AG04450 (cell line): ENCODE measurements at regions not wholly inside any gene's neighbourhood (a gene's known extent, or its start where the extent isn't known, plus 50 kb on each side); places are given as distances from the start of the nearest gene placed in this dataset.
"Not testable (repeated sequence)": the region's sequence is repeated elsewhere in the genome, so short reads cannot be mapped to it uniquely, and the experiment has no call there.

Source experiments
- CTCF ChIA-PET: fragments of 300-600, 350-600 bp; formaldehyde crosslinking; extraction: SDS; loops from one replicate; lab custom pipeline; 2022; ENCODE audit warnings: antibody characterized with exemption, inconsistent platforms; lab: Charles Lee
- POLR2A ChIA-PET: fragments of 350-600 bp; formaldehyde crosslinking; extraction: SDS; loops from one replicate; lab custom pipeline; 2021; ENCODE audit warnings: antibody characterized with exemption, inconsistent platforms; lab: Yijun Ruan, JAX
- DNase-seq: peaks from one replicate; pipeline ENCODE4 v3.0.0-alpha.2; 2011; ENCODE audit warnings: low read depth, low spot score
- H3K27ac ChIP-seq: one replicate; pipeline ENCODE4 v1.5.1; 2012; ENCODE audit warnings: low read depth, low read length, control low read depth
- H3K27me3 ChIP-seq: one replicate; pipeline ENCODE4 v1.6.0; 2012; ENCODE audit warnings: low read length; ENCODE audit not compliant: control insufficient read depth, insufficient read depth
- H3K4me3 ChIP-seq: 2 replicates; pipeline ENCODE4 v1.5.1; 2011; ENCODE audit warnings: mild to moderate bottlenecking, low read depth, low read length, control low read depth
- H3K9me3 ChIP-seq: 2 replicates; pipeline ENCODE4 v1.5.1; 2012; ENCODE audit warnings: low read length; ENCODE audit not compliant: control insufficient read depth, insufficient read depth
- TF ChIP-seq, protein P1 (sequence below): IDR thresholded peaks from 2 replicates; pipeline ENCODE4 v1.5.1; 2011; ENCODE audit warnings: low read depth, low read length, control low read depth, inconsistent platforms

DNA sequence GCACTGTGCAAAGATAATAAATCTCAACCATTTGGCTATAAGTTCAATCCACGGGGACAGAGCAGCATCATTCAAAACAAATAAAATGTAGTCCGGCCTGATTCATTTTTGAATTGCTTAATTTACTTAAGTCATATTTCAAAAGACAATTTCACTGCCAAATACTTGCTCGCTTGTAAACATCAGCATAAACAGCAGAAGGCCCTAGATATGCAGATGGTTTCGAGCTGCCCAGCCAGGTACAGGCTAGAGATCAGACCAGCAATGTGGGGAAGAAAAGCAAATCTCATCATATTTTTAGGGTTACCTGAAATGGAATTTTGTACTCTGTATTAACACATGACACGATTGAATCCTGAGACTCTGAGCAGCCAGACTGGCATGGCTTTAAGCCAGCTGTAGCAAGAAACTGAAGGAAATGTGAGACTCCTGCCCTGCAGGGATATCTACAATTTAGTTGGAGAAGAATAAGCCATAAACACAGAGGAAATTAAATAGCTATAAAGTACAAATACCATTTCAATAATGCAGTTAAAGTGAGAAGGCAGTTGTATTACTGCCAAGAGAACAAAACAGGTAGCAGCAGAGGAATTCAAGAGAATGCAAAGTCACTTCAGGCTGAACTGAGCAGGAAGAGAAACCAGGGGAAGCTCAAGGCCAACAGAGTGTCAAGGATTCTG is 440.3 kb downstream of the ETS1 start:
- no peaks in the 10 kb centered on the region for H3K9me3 ChIP-seq
- TF ChIP-seq, protein P1, sequence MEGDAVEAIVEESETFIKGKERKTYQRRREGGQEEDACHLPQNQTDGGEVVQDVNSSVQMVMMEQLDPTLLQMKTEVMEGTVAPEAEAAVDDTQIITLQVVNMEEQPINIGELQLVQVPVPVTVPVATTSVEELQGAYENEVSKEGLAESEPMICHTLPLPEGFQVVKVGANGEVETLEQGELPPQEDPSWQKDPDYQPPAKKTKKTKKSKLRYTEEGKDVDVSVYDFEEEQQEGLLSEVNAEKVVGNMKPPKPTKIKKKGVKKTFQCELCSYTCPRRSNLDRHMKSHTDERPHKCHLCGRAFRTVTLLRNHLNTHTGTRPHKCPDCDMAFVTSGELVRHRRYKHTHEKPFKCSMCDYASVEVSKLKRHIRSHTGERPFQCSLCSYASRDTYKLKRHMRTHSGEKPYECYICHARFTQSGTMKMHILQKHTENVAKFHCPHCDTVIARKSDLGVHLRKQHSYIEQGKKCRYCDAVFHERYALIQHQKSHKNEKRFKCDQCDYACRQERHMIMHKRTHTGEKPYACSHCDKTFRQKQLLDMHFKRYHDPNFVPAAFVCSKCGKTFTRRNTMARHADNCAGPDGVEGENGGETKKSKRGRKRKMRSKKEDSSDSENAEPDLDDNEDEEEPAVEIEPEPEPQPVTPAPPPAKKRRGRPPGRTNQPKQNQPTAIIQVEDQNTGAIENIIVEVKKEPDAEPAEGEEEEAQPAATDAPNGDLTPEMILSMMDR: no peak
- no peak overlapping the region for H3K27ac ChIP-seq
- ChIA-PET CTCF (interaction anchor here (1.0 to 3.8 kb wide), 4 partner anchors 11 to 685 kb away, joined by 3 to 50 read pairs (median 4); no protein-coding TSS in a partner anchor), POLR2A (no interaction called here)
- H3K27me3 ChIP-seq: peaks cover 25% of the 10 kb centered on the region
- no peak for DNase-seq
- H3K4me3 ChIP-seq: no peak overlapping the region

DNA sequence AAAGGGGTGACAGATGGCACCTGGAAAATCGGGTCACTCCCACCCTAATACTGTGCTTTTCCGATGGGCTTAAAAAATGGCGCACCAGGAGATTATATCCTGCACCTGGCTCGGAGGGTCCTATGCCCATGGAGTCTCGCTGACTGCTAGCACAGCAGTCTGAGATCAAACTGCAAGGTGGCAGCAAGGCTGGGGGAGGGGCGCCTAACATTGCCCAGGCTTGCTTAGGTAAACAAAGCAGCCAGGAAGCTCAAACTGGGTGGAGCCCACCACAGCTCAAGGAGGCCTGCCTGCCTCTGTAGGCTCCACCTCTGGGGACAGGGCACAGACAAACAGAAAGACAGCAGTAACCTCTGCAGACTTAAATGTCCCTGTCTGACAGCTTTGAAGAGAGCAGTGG is 447.1 kb downstream of the ETS1 start:
- CTCF ChIA-PET, H3K9me3 ChIP-seq, POLR2A ChIA-PET: not testable (repeated sequence)

DNA sequence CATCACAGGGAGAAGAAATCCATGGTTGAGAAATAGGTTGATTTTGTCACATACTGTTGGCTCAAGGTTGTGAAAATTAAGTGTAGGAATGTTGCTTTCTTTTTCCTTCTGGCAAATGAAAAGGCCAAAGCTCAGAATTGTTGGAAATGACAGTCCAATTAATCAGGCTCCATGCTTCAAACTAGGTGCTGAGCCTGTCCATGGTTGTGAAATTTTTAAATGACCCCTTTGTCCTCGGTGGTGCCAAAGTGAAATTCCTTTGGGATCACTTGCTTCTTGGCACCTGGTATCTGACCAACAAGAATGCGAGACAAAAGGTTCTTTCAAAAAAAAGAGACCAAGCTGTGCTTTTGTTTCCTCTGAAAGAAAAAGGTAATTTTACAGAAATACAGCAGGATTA is 451.9 kb downstream of the ETS1 start:
- peaks cover 2% of the 10 kb centered on the region for H3K27me3 ChIP-seq
- no peak for DNase-seq
- TF ChIP-seq, protein P1: no peak
- H3K9me3 ChIP-seq: no peaks in the 10 kb centered on the region
- ChIA-PET POLR2A (no interaction called here), CTCF (interaction anchor here (0.6 to 2.5 kb wide), 2 partner anchors 22 to 1522 kb away, joined by 4 to 13 read pairs; no protein-coding TSS in a partner anchor)
- H3K27ac ChIP-seq: no peak overlapping the region
- H3K4me3 ChIP-seq: no peak overlapping the region

More for the DNA sequence above, 447.1 kb downstream of the ETS1 start:
- H3K27me3 ChIP-seq, DNase-seq, H3K27ac ChIP-seq, H3K4me3 ChIP-seq: not testable (repeated sequence)

DNA sequence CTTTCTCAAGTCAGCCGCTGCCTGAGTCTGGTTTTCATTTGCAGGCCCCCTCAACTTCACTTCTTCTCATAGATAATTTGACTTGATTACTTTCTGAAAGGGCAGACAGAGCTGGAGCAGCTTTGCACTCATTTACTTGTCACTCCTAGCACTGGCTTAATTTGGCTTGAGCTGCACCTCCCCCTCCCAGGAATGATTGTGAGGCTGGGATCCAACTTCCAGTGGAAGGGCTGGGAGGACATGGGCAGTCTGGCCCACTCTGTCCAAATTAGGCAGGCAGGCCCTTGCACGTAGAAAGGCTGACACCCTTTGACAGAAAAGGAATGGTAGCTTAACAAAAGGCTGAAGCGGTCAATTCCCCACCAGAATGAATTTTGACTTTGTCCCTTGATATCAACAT is 453.9 kb downstream of the ETS1 start:
- ChIA-PET CTCF (interaction anchor here (0.8 to 2.5 kb wide), 3 partner anchors 24 to 290 kb away, joined by 3 to 13 read pairs (median 4); no protein-coding TSS in a partner anchor), POLR2A (interaction anchor here (0.6 kb wide), 1 partner anchor 89 kb away, joined by 3 read pairs; no protein-coding TSS in a partner anchor)
- Histone ChIP-seq H3K27ac (no peak overlapping the region), H3K4me3 (no peak overlapping the region), H3K27me3 (peaks cover 2% of the 10 kb centered on the region), H3K9me3 (no peaks in the 10 kb centered on the region)
- no peak for DNase-seq
- TF ChIP-seq, protein P1: no peak

DNA sequence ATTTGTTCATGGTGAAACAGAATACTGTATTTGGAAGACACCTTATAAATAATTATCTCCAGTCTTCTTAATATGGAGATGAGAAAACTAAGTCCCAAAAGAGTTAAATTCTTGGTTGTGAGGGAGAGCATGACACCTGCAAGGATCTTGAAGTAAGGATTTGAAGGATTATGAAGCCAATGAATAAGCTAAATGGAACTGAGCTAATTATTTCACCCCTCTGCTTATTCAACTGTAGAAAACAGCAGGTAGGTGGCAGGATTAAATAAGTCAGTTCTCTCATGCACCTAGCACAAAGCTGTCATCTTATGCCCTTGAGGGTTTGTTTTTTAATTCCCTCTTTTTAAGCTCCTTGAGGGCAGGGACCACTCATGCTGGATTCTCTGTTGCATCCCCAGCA is 457.3 kb downstream of the ETS1 start:
- CTCF ChIA-PET: interaction anchor here (2.0 kb wide), 1 partner anchor 27 kb away, joined by 11 read pairs; no protein-coding TSS in a partner anchor
- H3K4me3 ChIP-seq: no peak overlapping the region
- no peak for DNase-seq
- TF ChIP-seq, protein P1: no peak
- H3K27me3 ChIP-seq: peaks cover 2% of the 10 kb centered on the region
- POLR2A ChIA-PET: no interaction called here
- no peaks in the 10 kb centered on the region for H3K9me3 ChIP-seq
- no peak overlapping the region for H3K27ac ChIP-seq
